ENCODE measurements at regions not wholly inside any gene's neighbourhood (a gene's known extent, or its start where the extent isn't known, plus 50 kb on each side); places are given as distances from the start of the nearest gene placed in this dataset.

DNA sequence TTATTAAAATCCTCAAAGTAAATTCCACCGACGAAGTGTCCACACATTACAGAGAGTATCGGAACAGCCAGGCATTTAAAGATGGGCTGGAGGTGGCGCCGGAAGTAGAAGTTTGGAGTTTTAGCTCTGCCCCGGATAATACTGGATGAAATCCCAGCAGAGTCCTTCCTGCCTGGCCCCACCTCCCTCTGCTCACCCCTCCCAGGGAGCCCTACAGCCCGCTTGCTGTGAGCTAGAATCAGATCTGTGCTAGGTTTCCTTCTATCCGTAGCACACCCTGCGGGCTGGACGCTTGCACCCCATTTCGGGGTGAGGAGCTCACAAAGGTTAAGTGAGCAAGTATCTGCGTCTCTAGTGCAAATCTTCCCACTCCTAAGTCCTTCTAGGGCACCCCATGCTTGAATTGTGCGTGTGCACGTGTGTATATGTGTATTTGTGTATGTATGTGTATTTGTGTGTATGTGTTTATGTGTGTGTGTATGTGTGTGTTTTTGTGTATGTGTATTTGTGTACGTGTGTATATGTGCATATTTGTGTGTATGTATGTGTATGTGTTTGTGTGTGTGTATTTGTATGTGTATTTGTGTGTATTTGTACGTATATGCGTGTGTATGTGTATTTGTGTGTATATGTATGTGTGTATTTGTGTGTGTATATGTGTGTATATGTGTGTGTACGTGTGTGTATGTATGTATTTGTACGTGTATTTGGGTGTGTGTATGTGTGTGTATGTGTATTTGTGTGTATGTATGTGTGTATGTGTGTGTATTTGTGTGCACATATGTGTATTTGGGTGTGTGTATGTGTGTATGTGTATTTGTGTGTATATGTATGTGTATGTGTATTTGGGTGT lies 61.4 kb downstream of the HAPSTR1 start:
- no peak for TF ChIP-seq JAZF1 (CRISPR knock-in tag; IDR thresholded peaks at IDR 0.05)
- TF ChIP-seq, protein P1, sequence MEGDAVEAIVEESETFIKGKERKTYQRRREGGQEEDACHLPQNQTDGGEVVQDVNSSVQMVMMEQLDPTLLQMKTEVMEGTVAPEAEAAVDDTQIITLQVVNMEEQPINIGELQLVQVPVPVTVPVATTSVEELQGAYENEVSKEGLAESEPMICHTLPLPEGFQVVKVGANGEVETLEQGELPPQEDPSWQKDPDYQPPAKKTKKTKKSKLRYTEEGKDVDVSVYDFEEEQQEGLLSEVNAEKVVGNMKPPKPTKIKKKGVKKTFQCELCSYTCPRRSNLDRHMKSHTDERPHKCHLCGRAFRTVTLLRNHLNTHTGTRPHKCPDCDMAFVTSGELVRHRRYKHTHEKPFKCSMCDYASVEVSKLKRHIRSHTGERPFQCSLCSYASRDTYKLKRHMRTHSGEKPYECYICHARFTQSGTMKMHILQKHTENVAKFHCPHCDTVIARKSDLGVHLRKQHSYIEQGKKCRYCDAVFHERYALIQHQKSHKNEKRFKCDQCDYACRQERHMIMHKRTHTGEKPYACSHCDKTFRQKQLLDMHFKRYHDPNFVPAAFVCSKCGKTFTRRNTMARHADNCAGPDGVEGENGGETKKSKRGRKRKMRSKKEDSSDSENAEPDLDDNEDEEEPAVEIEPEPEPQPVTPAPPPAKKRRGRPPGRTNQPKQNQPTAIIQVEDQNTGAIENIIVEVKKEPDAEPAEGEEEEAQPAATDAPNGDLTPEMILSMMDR (IDR thresholded peaks at IDR 0.05): no peak
- no peak for TF ChIP-seq ZNF138 (CRISPR knock-in tag; conservative IDR thresholded peaks at IDR 0.05)
- no peak for TF ChIP-seq SMAD3 (CRISPR knock-in tag; IDR thresholded peaks at IDR 0.05; ENCODE audit: borderline replicate concordance)
- TF ChIP-seq, protein P2, sequence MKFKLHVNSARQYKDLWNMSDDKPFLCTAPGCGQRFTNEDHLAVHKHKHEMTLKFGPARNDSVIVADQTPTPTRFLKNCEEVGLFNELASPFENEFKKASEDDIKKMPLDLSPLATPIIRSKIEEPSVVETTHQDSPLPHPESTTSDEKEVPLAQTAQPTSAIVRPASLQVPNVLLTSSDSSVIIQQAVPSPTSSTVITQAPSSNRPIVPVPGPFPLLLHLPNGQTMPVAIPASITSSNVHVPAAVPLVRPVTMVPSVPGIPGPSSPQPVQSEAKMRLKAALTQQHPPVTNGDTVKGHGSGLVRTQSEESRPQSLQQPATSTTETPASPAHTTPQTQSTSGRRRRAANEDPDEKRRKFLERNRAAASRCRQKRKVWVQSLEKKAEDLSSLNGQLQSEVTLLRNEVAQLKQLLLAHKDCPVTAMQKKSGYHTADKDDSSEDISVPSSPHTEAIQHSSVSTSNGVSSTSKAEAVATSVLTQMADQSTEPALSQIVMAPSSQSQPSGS (CRISPR knock-in tag; IDR thresholded peaks at IDR 0.05; ENCODE audit: borderline replicate concordance, low read depth): no peak
- TF ChIP-seq RORB (CRISPR knock-in tag; IDR thresholded peaks at IDR 0.05): no peak

Data from WTC11 (cell line).